ENCODE measurements at regions not wholly inside any gene's neighbourhood (a gene's known extent, or its start where the extent isn't known, plus 50 kb on each side); places are given as distances from the start of the nearest gene placed in this dataset.
"Not testable (repeated sequence)": the region's sequence is repeated elsewhere in the genome, so short reads cannot be mapped to it uniquely, and the experiment has no call there.

- DNase-seq (ENCODE audit: low spot score in 2 of 2) = no peak
- Mint-ChIP-seq H3K36me3 (no peaks in the 10 kb centered on the region), H3K9me3 (peaks cover 0 to 4% of the 10 kb centered on the region in 2 donors), H3K27ac (no peak overlapping the region)
- ATAC-seq = no peak
Measured at GRCh38 chr10:38209332-38209731, 115.2 kb downstream of the ZNF37A start.

GRCh38 chr10:38209748-38210147, 115.6 kb downstream of the ZNF37A start:
- H3K36me3 Mint-ChIP-seq; ATAC-seq; H3K27ac Mint-ChIP-seq; H3K9me3 Mint-ChIP-seq; DNase-seq (ENCODE audit: low spot score in 2 of 2): not testable (repeated sequence)

- Mint-ChIP-seq H3K9me3 (peaks cover 4 to 5% of the 10 kb centered on the region in 2 donors), H3K27ac (no peak overlapping the region), H3K36me3 (peaks cover under 1 to 6% of the 10 kb centered on the region in 2 donors)
- DNase-seq (ENCODE audit: low spot score in 2 of 2) = no peak
- ATAC-seq = no peak
Measured at GRCh38 chr10:38212460-38212859, 118.3 kb downstream of the ZNF37A start.

GRCh38 chr10:38226385-38226784, 132.2 kb downstream of the ZNF37A start:
- Mint-ChIP-seq H3K9me3 (peaks cover 5 to 9% of the 10 kb centered on the region in 2 donors), H3K36me3 (no peaks in the 10 kb centered on the region), H3K27ac (no peak overlapping the region)
- no peak for ATAC-seq
- DNase-seq (ENCODE audit: low spot score in 2 of 2) = no peak

GRCh38 chr10:38228394-38228793, 134.3 kb downstream of the ZNF37A start:
- no peak for ATAC-seq
- peaks cover 4 to 5% of the 10 kb centered on the region in 2 donors for H3K9me3 Mint-ChIP-seq
- no peak for DNase-seq (ENCODE audit: low spot score in 2 of 2)
- H3K27ac Mint-ChIP-seq = no peak overlapping the region
- no peaks in the 10 kb centered on the region for H3K36me3 Mint-ChIP-seq

- peaks cover 6 to 11% of the 10 kb centered on the region in 2 donors for H3K36me3 Mint-ChIP-seq
- H3K9me3 Mint-ChIP-seq; ATAC-seq; H3K27ac Mint-ChIP-seq; DNase-seq (ENCODE audit: low spot score in 2 of 2): not testable (repeated sequence)
Measured at GRCh38 chr10:38238479-38238878, 144.3 kb downstream of the ZNF37A start.

GRCh38 chr10:38242061-38242649, 148.0 kb downstream of the ZNF37A start:
- not testable (repeated sequence) for H3K36me3 Mint-ChIP-seq; H3K27ac Mint-ChIP-seq; DNase-seq (ENCODE audit: low spot score in 2 of 2); ATAC-seq
- H3K9me3 Mint-ChIP-seq = peaks cover 3 to 12% of the 10 kb centered on the region in 2 donors

- ATAC-seq; DNase-seq (ENCODE audit: low spot score in 2 of 2); H3K27ac Mint-ChIP-seq: not testable (repeated sequence)
- Mint-ChIP-seq H3K36me3 (peaks cover 0 to 21% of the 10 kb centered on the region in 2 donors), H3K9me3 (peaks cover 20 to 26% of the 10 kb centered on the region in 2 donors)
Measured at GRCh38 chr10:38248113-38248512, 154.0 kb downstream of the ZNF37A start.

- ATAC-seq; DNase-seq (ENCODE audit: low spot score in 2 of 2); H3K27ac Mint-ChIP-seq: not testable (repeated sequence)
- Mint-ChIP-seq H3K9me3 (peaks cover 24 to 27% of the 10 kb centered on the region in 2 donors), H3K36me3 (peaks cover 0 to 25% of the 10 kb centered on the region in 2 donors)
Measured at GRCh38 chr10:38252551-38252950, 158.4 kb downstream of the ZNF37A start.

- H3K27ac Mint-ChIP-seq; DNase-seq (ENCODE audit: low spot score in 2 of 2); H3K36me3 Mint-ChIP-seq; ATAC-seq: not testable (repeated sequence)
- H3K9me3 Mint-ChIP-seq = peaks cover 11 to 18% of the 10 kb centered on the region in 2 donors
Measured at GRCh38 chr10:38267555-38267954, 173.4 kb downstream of the ZNF37A start.

GRCh38 chr10:38271031-38271430, 176.9 kb downstream of the ZNF37A start:
- not testable (repeated sequence) for H3K36me3 Mint-ChIP-seq; H3K27ac Mint-ChIP-seq; ATAC-seq; DNase-seq (ENCODE audit: low spot score in 2 of 2)
- H3K9me3 Mint-ChIP-seq = peaks cover 6 to 14% of the 10 kb centered on the region in 2 donors

GRCh38 chr10:38274879-38275278, 180.7 kb downstream of the ZNF37A start:
- not testable (repeated sequence) for DNase-seq (ENCODE audit: low spot score in 2 of 2); H3K9me3 Mint-ChIP-seq; ATAC-seq; H3K36me3 Mint-ChIP-seq; H3K27ac Mint-ChIP-seq

GRCh38 chr10:38292560-38292959, 198.4 kb downstream of the ZNF37A start:
- not testable (repeated sequence) for H3K27ac Mint-ChIP-seq; DNase-seq (ENCODE audit: low spot score in 2 of 2); H3K36me3 Mint-ChIP-seq; H3K9me3 Mint-ChIP-seq; ATAC-seq

GRCh38 chr10:38310111-38310510, 216.0 kb downstream of the ZNF37A start:
- not testable (repeated sequence) for DNase-seq (ENCODE audit: low spot score in 2 of 2); H3K9me3 Mint-ChIP-seq; ATAC-seq; H3K27ac Mint-ChIP-seq; H3K36me3 Mint-ChIP-seq

- not testable (repeated sequence) for H3K36me3 Mint-ChIP-seq; H3K27ac Mint-ChIP-seq; ATAC-seq; DNase-seq (ENCODE audit: low spot score in 2 of 2); H3K9me3 Mint-ChIP-seq
Measured at GRCh38 chr10:38315090-38315805, 221.1 kb downstream of the ZNF37A start.

- H3K27ac Mint-ChIP-seq; DNase-seq (ENCODE audit: low spot score in 2 of 2); ATAC-seq; H3K36me3 Mint-ChIP-seq; H3K9me3 Mint-ChIP-seq: not testable (repeated sequence)
Measured at GRCh38 chr10:38321393-38321792, 227.3 kb downstream of the ZNF37A start.

GRCh38 chr10:38330306-38330705, 236.2 kb downstream of the ZNF37A start:
- not testable (repeated sequence) for H3K36me3 Mint-ChIP-seq; H3K27ac Mint-ChIP-seq; ATAC-seq; DNase-seq (ENCODE audit: low spot score in 2 of 2); H3K9me3 Mint-ChIP-seq

GRCh38 chr10:38331106-38331505, 237.0 kb downstream of the ZNF37A start:
- not testable (repeated sequence) for H3K36me3 Mint-ChIP-seq; H3K27ac Mint-ChIP-seq; H3K9me3 Mint-ChIP-seq; DNase-seq (ENCODE audit: low spot score in 2 of 2); ATAC-seq

Data from activated naive CD4-positive, alpha-beta T cell treated with anti-CD3 and anti-CD28 coated beads, Interleukin-2, amount 50 U/mL, for 72 hours (primary cell).